Keratinocyte (primary cell): ENCODE measurements at regions not wholly inside any gene's neighbourhood (a gene's known extent, or its start where the extent isn't known, plus 50 kb on each side); places are given as distances from the start of the nearest gene placed in this dataset.
"Not testable (repeated sequence)": the region's sequence is repeated elsewhere in the genome, so short reads cannot be mapped to it uniquely, and the experiment has no call there.

Source experiments
- DNase-seq: peaks from one replicate; pipeline ENCODE4 v3.0.0-alpha.2; 2011; ENCODE audit warnings: low read depth, missing footprints, low spot score
- FAIRE-seq: peaks from 2 replicates; lab custom pipeline; 2011; peaks lifted over from hg19 to GRCh38; lab: Jason Lieb, UNC
- H2AFZ ChIP-seq: 2 replicates; pipeline ENCODE4 v1.6.0; 2012; ENCODE audit warnings: low read length, control low read depth, inconsistent platforms; ENCODE audit not compliant: control insufficient read depth
- H3K27ac ChIP-seq: 2 replicates; pipeline ENCODE4 v1.5.1; 2011; ENCODE audit warnings: low read length; ENCODE audit not compliant: control insufficient read depth, insufficient read depth
- H3K27me3 ChIP-seq: 3 replicates; pipeline ENCODE4 v1.6.0; 2011; ENCODE audit warnings: low read length; ENCODE audit not compliant: control insufficient read depth, insufficient read depth; ENCODE audit errors: extremely low read depth
- H3K36me3 ChIP-seq, 2 experiments: 2 replicates in 1 of 2; 3 replicates in 1 of 2; pipeline ENCODE4 v1.5.1; 2011; ENCODE audit warnings: low read length in 2 of 2, mild to moderate bottlenecking in 1 of 2; ENCODE audit not compliant: control insufficient read depth in 2 of 2, insufficient read depth in 2 of 2; ENCODE audit errors: extremely low read depth in 1 of 2
- H3K4me1 ChIP-seq: 3 replicates; pipeline ENCODE4 v1.5.1; 2011; ENCODE audit warnings: low read length; ENCODE audit not compliant: control insufficient read depth, insufficient read depth; ENCODE audit errors: extremely low read depth
- H3K4me2 ChIP-seq: 3 replicates; pipeline ENCODE4 v1.6.0; 2011; ENCODE audit warnings: low read depth, low read length; ENCODE audit not compliant: control insufficient read depth, insufficient read depth; ENCODE audit errors: extremely low read depth
- H3K4me3 ChIP-seq, 3 experiments: fragments of 200-600 bp in 1 of 3; sonication (generic) in 1 of 3; 2 replicates in 2 of 3; 3 replicates in 1 of 3; pipeline ENCODE4 v1.5.1; 2011 to 2016; ENCODE audit warnings: low read length in 3 of 3, mild to moderate bottlenecking in 3 of 3, control low read depth in 2 of 3, inconsistent platforms in 1 of 3, low read depth in 1 of 3, mixed read lengths in 1 of 3, mixed run types in 1 of 3, moderate library complexity in 1 of 3; ENCODE audit not compliant: control insufficient read depth in 2 of 3, insufficient read depth in 2 of 3; ENCODE audit errors: extremely low read depth in 1 of 3
- H3K79me2 ChIP-seq: 2 replicates; pipeline ENCODE4 v1.6.0; 2012; ENCODE audit warnings: low read length; ENCODE audit not compliant: control insufficient read depth, insufficient read depth
- H3K9ac ChIP-seq: 3 replicates; pipeline ENCODE4 v1.6.0; 2011; ENCODE audit warnings: low read length; ENCODE audit not compliant: control insufficient read depth, insufficient read depth; ENCODE audit errors: extremely low read depth
- H3K9me1 ChIP-seq: 3 replicates; pipeline ENCODE4 v1.6.0; 2011; ENCODE audit warnings: low read length; ENCODE audit not compliant: control insufficient read depth, insufficient read depth; ENCODE audit errors: extremely low read depth
- H3K9me3 ChIP-seq: 2 replicates; pipeline ENCODE4 v1.5.1; 2012; ENCODE audit warnings: low read depth, low read length; ENCODE audit not compliant: control insufficient read depth
- H4K20me1 ChIP-seq: 3 replicates; pipeline ENCODE4 v1.6.0; 2011; ENCODE audit warnings: low read length; ENCODE audit not compliant: control insufficient read depth, insufficient read depth; ENCODE audit errors: extremely low read depth
- dilution Hi-C: fragments of 300-500 bp; cut with MboI; formaldehyde crosslinking; loops from one replicate; pipeline ENCODE4 v1.7.0; 2020; ENCODE audit warnings: low sequenced_read_pairs; ENCODE audit not compliant: extremely low pct_ligation_motif_present

GRCh38 chr9:42357604-42358373 is 174.3 kb downstream of the SPATA31A6 start:
- H3K4me2 ChIP-seq, H3K36me3 ChIP-seq, FAIRE-seq, H3K27ac ChIP-seq, H2AFZ ChIP-seq, H3K9ac ChIP-seq, H4K20me1 ChIP-seq, H3K9me3 ChIP-seq, dilution Hi-C loops, H3K4me3 ChIP-seq, H3K9me1 ChIP-seq, H3K4me1 ChIP-seq, H3K79me2 ChIP-seq, DNase-seq, H3K27me3 ChIP-seq: not testable (repeated sequence)

GRCh38 chr9:42358626-42359247 is 175.3 kb downstream of the SPATA31A6 start:
- H3K4me1 ChIP-seq, H3K79me2 ChIP-seq, H2AFZ ChIP-seq, H3K27me3 ChIP-seq, FAIRE-seq, dilution Hi-C loops, H3K27ac ChIP-seq, H3K4me3 ChIP-seq, H3K4me2 ChIP-seq, H3K36me3 ChIP-seq, H4K20me1 ChIP-seq, H3K9me3 ChIP-seq, H3K9me1 ChIP-seq, H3K9ac ChIP-seq, DNase-seq: not testable (repeated sequence)

- H3K36me3 ChIP-seq, H3K4me1 ChIP-seq, H3K79me2 ChIP-seq, H3K27me3 ChIP-seq, dilution Hi-C loops, H3K9me3 ChIP-seq, H3K4me2 ChIP-seq, H3K9ac ChIP-seq, FAIRE-seq, H3K4me3 ChIP-seq, H3K27ac ChIP-seq, H2AFZ ChIP-seq, H3K9me1 ChIP-seq, H4K20me1 ChIP-seq, DNase-seq: not testable (repeated sequence)
These were observed 181.2 kb downstream of the SPATA31A6 start for GRCh38 chr9:42364410-42365243.

GRCh38 chr9:42365244-42365945 is 181.9 kb downstream of the SPATA31A6 start:
- FAIRE-seq, H3K4me1 ChIP-seq, H3K27me3 ChIP-seq, H3K4me3 ChIP-seq, H2AFZ ChIP-seq, H3K27ac ChIP-seq, H3K36me3 ChIP-seq, H3K4me2 ChIP-seq, H4K20me1 ChIP-seq, DNase-seq, dilution Hi-C loops, H3K9me1 ChIP-seq, H3K9ac ChIP-seq, H3K79me2 ChIP-seq, H3K9me3 ChIP-seq: not testable (repeated sequence)
